SU-DHL-6 (cell line): ENCODE measurements at regions not wholly inside any gene's neighbourhood (a gene's known extent, or its start where the extent isn't known, plus 50 kb on each side); places are given as distances from the start of the nearest gene placed in this dataset.
"Not testable (repeated sequence)": the region's sequence is repeated elsewhere in the genome, so short reads cannot be mapped to it uniquely, and the experiment has no call there.

Experiments
- H2AFZ ChIP-seq: fragments of 200-600 bp; sonication (generic); 2 replicates; pipeline ENCODE4 v1.6.1; 2014; ENCODE audit warnings: low read depth, mild to moderate bottlenecking, moderate library complexity, mixed read lengths, antibody characterized with exemption, low read length; ENCODE audit not compliant: severe bottlenecking
- H3F3A ChIP-seq: fragments of 200-600 bp; shearing (Covaris generic); 2 replicates; pipeline ENCODE4 v1.6.0; 2016; ENCODE audit warnings: antibody characterized with exemption, mild to moderate bottlenecking; ENCODE audit not compliant: insufficient read depth
- H3K27ac ChIP-seq: fragments of 200-600 bp; sonication (generic); 2 replicates; pipeline ENCODE4 v1.5.1; 2016; ENCODE audit warnings: low read depth, mild to moderate bottlenecking, low read length, moderate library complexity, mixed read lengths
- H3K27me3 ChIP-seq: fragments of 200-600 bp; sonication (generic), shearing (Covaris generic); 2 replicates; pipeline ENCODE4 v1.6.0; 2014; ENCODE audit warnings: mild to moderate bottlenecking, low read length
- H3K36me3 ChIP-seq: fragments of 200-600 bp; sonication (generic); 2 replicates; pipeline ENCODE4 v1.6.1; 2014; ENCODE audit warnings: mild to moderate bottlenecking, low read length, mixed read lengths
- H3K4me2 ChIP-seq: fragments of 300-600, 200-600 bp; shearing (Covaris generic), sonication (generic); 2 replicates; pipeline ENCODE4 v1.6.0; 2014; ENCODE audit warnings: low read length, low read depth, mild to moderate bottlenecking; ENCODE audit not compliant: poor library complexity, severe bottlenecking
- H3K4me3 ChIP-seq: fragments of 200-600 bp; sonication (generic); 2 replicates; pipeline ENCODE4 v1.5.1; 2014; ENCODE audit warnings: antibody characterized with exemption, low read length, mild to moderate bottlenecking, mixed read lengths; ENCODE audit not compliant: insufficient read depth, poor library complexity, severe bottlenecking
- H3K79me2 ChIP-seq: fragments of 200-600 bp; sonication (generic); 2 replicates; pipeline ENCODE4 v1.6.1; 2014; ENCODE audit warnings: mild to moderate bottlenecking, low read length, moderate library complexity; ENCODE audit not compliant: insufficient read depth
- H3K9ac ChIP-seq: fragments of 200-600 bp; sonication (generic); 2 replicates; pipeline ENCODE4 v1.7.0; 2014; ENCODE audit warnings: mild to moderate bottlenecking, low read length
- H3K9me2 ChIP-seq: fragments of 200-600 bp; sonication (generic); replicated peaks from 2 replicates; pipeline ENCODE4 v1.6.1; 2014; ENCODE audit warnings: low read length; ENCODE audit not compliant: insufficient read depth
- H3K9me3 ChIP-seq: fragments of 200-600 bp; sonication (generic); 2 replicates; pipeline ENCODE4 v1.6.1; 2014; ENCODE audit warnings: low read length, mixed read lengths; ENCODE audit not compliant: insufficient read depth
- H4K20me1 ChIP-seq: fragments of 200-600 bp; sonication (generic); 2 replicates; pipeline ENCODE4 v1.6.1; 2014; ENCODE audit warnings: low read depth, mild to moderate bottlenecking, antibody characterized with exemption, low read length, moderate library complexity, mixed read lengths
- CTCF ChIP-seq: fragments of 200-600 bp; sonication (generic); IDR thresholded peaks from one replicate; pipeline ENCODE4 v1.5.1; 2017; ENCODE audit warnings: antibody characterized with exemption, mild to moderate bottlenecking, low read length, moderate library complexity; ENCODE audit not compliant: insufficient read depth, poor library complexity, severe bottlenecking
- EZH2phosphoT487 ChIP-seq: fragments of 200-600 bp; sonication (generic), shearing (Covaris generic); conservative IDR thresholded peaks from 2 replicates; pipeline ENCODE4 v1.6.1; 2018; ENCODE audit warnings: mild to moderate bottlenecking, antibody characterized with exemption, low read length, moderate library complexity, mixed read lengths

- no peak overlapping the region for H3K4me3 ChIP-seq
- no peak overlapping the region for H3K27ac ChIP-seq
- no peak overlapping the region for H2AFZ ChIP-seq
- no peaks in the 10 kb centered on the region for H3K9me3 ChIP-seq
- no peaks in the 10 kb centered on the region for H3K36me3 ChIP-seq
- H3K9me2 ChIP-seq = no peaks in the 10 kb centered on the region
- no peak overlapping the region for H3K9ac ChIP-seq
- no peaks in the 10 kb centered on the region for H3K79me2 ChIP-seq
- H4K20me1 ChIP-seq = no peaks in the 10 kb centered on the region
- H3K27me3 ChIP-seq = no peaks in the 10 kb centered on the region
- TF ChIP-seq EZH2phosphoT487 (no peak), CTCF (no peak)
- no peak overlapping the region for H3K4me2 ChIP-seq
- H3F3A ChIP-seq = no peaks in the 10 kb centered on the region
Observed at GRCh38 chr1:157209514-157209913, 71.3 kb upstream of the ETV3 start.

GRCh38 chr1:157205982-157206381 lies 67.8 kb upstream of the ETV3 start:
- H3K9me3 ChIP-seq, H3F3A ChIP-seq, H3K27me3 ChIP-seq, H2AFZ ChIP-seq, H3K27ac ChIP-seq, H3K4me3 ChIP-seq, H3K9me2 ChIP-seq, H3K79me2 ChIP-seq, H3K9ac ChIP-seq, H3K36me3 ChIP-seq, H3K4me2 ChIP-seq, H4K20me1 ChIP-seq: not testable (repeated sequence)

- no peak for TF ChIP-seq CTCF
- TF ChIP-seq EZH2phosphoT487 = no peak
- H3K4me3 ChIP-seq = no peak overlapping the region
- H3K4me2 ChIP-seq = no peak overlapping the region
- H4K20me1 ChIP-seq = no peaks in the 10 kb centered on the region
- no peak overlapping the region for H3K27ac ChIP-seq
- no peaks in the 10 kb centered on the region for H3K27me3 ChIP-seq
- H2AFZ ChIP-seq = no peak overlapping the region
- H3K9ac ChIP-seq = no peak overlapping the region
- no peaks in the 10 kb centered on the region for H3K36me3 ChIP-seq
- no peaks in the 10 kb centered on the region for H3F3A ChIP-seq
- no peaks in the 10 kb centered on the region for H3K9me3 ChIP-seq
- H3K9me2 ChIP-seq = no peaks in the 10 kb centered on the region
- H3K79me2 ChIP-seq = no peaks in the 10 kb centered on the region
Observed at GRCh38 chr1:157203166-157203565, 65.0 kb upstream of the ETV3 start.

- Histone ChIP-seq H3K79me2 (no peaks in the 10 kb centered on the region), H3F3A (no peaks in the 10 kb centered on the region), H3K27ac (no peak overlapping the region), H3K36me3 (no peaks in the 10 kb centered on the region), H2AFZ (no peak overlapping the region), H3K9me3 (no peaks in the 10 kb centered on the region), H3K4me3 (no peak overlapping the region), H3K9me2 (no peaks in the 10 kb centered on the region), H3K4me2 (no peak overlapping the region), H3K27me3 (no peaks in the 10 kb centered on the region), H3K9ac (no peak overlapping the region), H4K20me1 (no peaks in the 10 kb centered on the region)
- TF ChIP-seq EZH2phosphoT487 (no peak), CTCF (no peak)
Observed at GRCh38 chr1:157202331-157202730, 64.1 kb upstream of the ETV3 start.
